A549 (cell line): ENCODE measurements at regions not wholly inside any gene's neighbourhood (a gene's known extent, or its start where the extent isn't known, plus 50 kb on each side); places are given as distances from the start of the nearest gene placed in this dataset.

Experiments used
- ATAC-seq, 2 experiments: fragments of 200-7000 bp in 1 of 2; fragments of >200 bp in 1 of 2; cut with Nextera tagmentation in 1 of 2; cut with Tn5 transposase in 1 of 2; 3 replicates each; pipeline versions ENCODE4 v1.8.0 to v1.9.1; 2018 to 2020; ENCODE audit warnings: mild to moderate bottlenecking in 1 of 2, moderate library complexity in 1 of 2
- CTCF ChIA-PET: fragments of 300-600 bp; sonication (Branson Sonifier 250); formaldehyde crosslinking; extraction: SDS; loops from one replicate; lab custom pipeline; 2021; ENCODE audit warnings: antibody characterized with exemption, inconsistent platforms; lab: Yijun Ruan, JAX
- POLR2A ChIA-PET: fragments of 350-600 bp; formaldehyde crosslinking; extraction: SDS; loops from one replicate; lab custom pipeline; 2021; ENCODE audit warnings: antibody characterized with exemption, inconsistent platforms; lab: Yijun Ruan, JAX
- DNase-seq, 2 experiments: peaks; one replicate each; pipeline versions ENCODE4 v3.0.0 to v3.0.0-alpha.2; 2011 to 2016; ENCODE audit warnings: low read depth in 1 of 2, low spot score in 1 of 2
- FAIRE-seq: peaks from 2 replicates; lab custom pipeline; 2011; peaks lifted over from hg19 to GRCh38; lab: Jason Lieb, UNC
- H3K27ac ChIP-seq, 2 experiments: fragments of >200 bp; sonication (Bioruptor Twin); formaldehyde crosslinking; 3 replicates each; pipeline ENCODE4 v1.5.1; 2016 to 2017
- H3K4me1 ChIP-seq: fragments of >200 bp; sonication (Bioruptor Twin); formaldehyde crosslinking; 3 replicates; pipeline ENCODE4 v1.6.1; 2016
- H3K4me2 ChIP-seq: fragments of >200 bp; sonication (Bioruptor Twin); formaldehyde crosslinking; 3 replicates; pipeline ENCODE4 v1.6.1; 2016
- H3K4me3 ChIP-seq: fragments of >200 bp; sonication (Bioruptor Twin); formaldehyde crosslinking; 3 replicates; pipeline ENCODE4 v1.5.1; 2016
- H3K9me3 ChIP-seq: fragments of >200 bp; sonication (Bioruptor Twin); formaldehyde crosslinking; 3 replicates; pipeline ENCODE4 v1.6.1; 2016
- ATOH8 ChIP-seq: fragments of 250-450 bp; sonication (Bioruptor Pico); IDR thresholded peaks from 2 replicates; pipeline ENCODE4 v1.5.0; 2020; ENCODE audit warnings: low read depth, mild to moderate bottlenecking, moderate library complexity
- BCL3 ChIP-seq: fragments of >200 bp; sonication (Bioruptor Twin); formaldehyde crosslinking; IDR thresholded peaks from 3 replicates; pipeline ENCODE4 v1.6.1; 2016
- CBX2 ChIP-seq: fragments of 200-600 bp; sonication (generic); IDR thresholded peaks from 2 replicates; pipeline ENCODE4 v1.6.1; 2016; ENCODE audit warnings: low read depth, mild to moderate bottlenecking, borderline replicate concordance
- CTCF ChIP-seq: fragments of >200 bp; sonication (Bioruptor Twin); formaldehyde crosslinking; IDR thresholded peaks from 3 replicates; pipeline ENCODE4 v1.5.1; 2016
- FOSB ChIP-seq: fragments of 250-450 bp; sonication (Bioruptor Pico); IDR thresholded peaks from 2 replicates; pipeline ENCODE4 v1.5.0; 2020; ENCODE audit warnings: mild to moderate bottlenecking, moderate library complexity
- HES2 ChIP-seq: fragments of >200 bp; sonication (Bioruptor Twin); formaldehyde crosslinking; IDR thresholded peaks from 2 replicates; pipeline ENCODE4 v1.6.1; 2016
- HEYL ChIP-seq: fragments of 250-450 bp; sonication (Bioruptor Pico); IDR thresholded peaks from 2 replicates; pipeline ENCODE4 v1.8.0; 2021; ENCODE audit warnings: mild to moderate bottlenecking, moderate library complexity
- HMGXB4 ChIP-seq: fragments of 250-450 bp; sonication (Bioruptor Pico); IDR thresholded peaks from 2 replicates; pipeline ENCODE4 v1.5.0; 2021; ENCODE audit warnings: mild to moderate bottlenecking, moderate library complexity, borderline replicate concordance
- HOXB5 ChIP-seq: fragments of 250-450 bp; sonication (Bioruptor Pico); IDR thresholded peaks from 2 replicates; pipeline ENCODE4 v1.5.0; 2020; ENCODE audit warnings: mild to moderate bottlenecking, moderate library complexity
- KDM1A ChIP-seq: fragments of 200-600 bp; sonication (generic); IDR thresholded peaks from 2 replicates; pipeline ENCODE4 v1.6.1; 2016; ENCODE audit warnings: low read depth, mild to moderate bottlenecking
- KDM5A ChIP-seq: fragments of 200-600 bp; sonication (generic); IDR thresholded peaks from 2 replicates; pipeline ENCODE4 v1.6.1; 2016; ENCODE audit warnings: antibody characterized with exemption, mild to moderate bottlenecking
- MAFK ChIP-seq: fragments of 450-650 bp; IDR thresholded peaks from 2 replicates; pipeline ENCODE4 v1.6.1; 2014; ENCODE audit not compliant: partially characterized antibody
- NR3C1 ChIP-seq: fragments of >200 bp; sonication (Bioruptor Twin); formaldehyde crosslinking; IDR thresholded peaks from 3 replicates; pipeline ENCODE4 v1.6.1; 2017
- PBX3 ChIP-seq: IDR thresholded peaks from 2 replicates; pipeline ENCODE4 v1.6.1; 2012
- POLR2A ChIP-seq: IDR thresholded peaks from 2 replicates; pipeline ENCODE4 v1.6.1; 2012; ENCODE audit warnings: mild to moderate bottlenecking, low read length
- REST ChIP-seq: fragments of 200-600 bp; sonication (generic); IDR thresholded peaks from 2 replicates; pipeline ENCODE4 v1.6.1; 2016; ENCODE audit warnings: antibody characterized with exemption, mild to moderate bottlenecking, moderate library complexity
- SMC3 ChIP-seq: fragments of >200 bp; sonication (Bioruptor Twin); formaldehyde crosslinking; IDR thresholded peaks from 3 replicates; pipeline ENCODE4 v1.6.1; 2018; ENCODE audit warnings: inconsistent platforms
- SREBF2 ChIP-seq: fragments of 450-650 bp; IDR thresholded peaks from 2 replicates; pipeline ENCODE4 v1.6.1; 2014; ENCODE audit warnings: mild to moderate bottlenecking, moderate library complexity
- ZC3H11A ChIP-seq: fragments of 450-650 bp; IDR thresholded peaks from 2 replicates; pipeline ENCODE4 v1.6.1; 2014; ENCODE audit warnings: antibody characterized with exemption, mild to moderate bottlenecking
- ZFP36 ChIP-seq: fragments of 450-650 bp; IDR thresholded peaks from 2 replicates; pipeline ENCODE4 v1.6.1; 2014; ENCODE audit warnings: borderline replicate concordance; ENCODE audit not compliant: partially characterized antibody
- WGBS: methylation state at CpG from one replicate; pipeline ENCODE4 v1.1.6; 2017; ENCODE audit errors: missing lambda C conversion rate; 5-methylcytosine and 5-hydroxymethylcytosine counted together

GRCh38 chr6:103107985-103108384 is 1714.5 kb downstream of the GRIK2 start:
- no peak for DNase-seq
- TF ChIP-seq HES2, result no peak
- no peak for TF ChIP-seq SREBF2
- no peak for TF ChIP-seq ZC3H11A
- no peak for TF ChIP-seq REST
- no peak for TF ChIP-seq CTCF
- TF ChIP-seq BCL3, result no peak
- TF ChIP-seq, all 56 proteins: peak for 0
- ChIA-PET CTCF (no interaction called here), POLR2A (no interaction called here)
- Histone ChIP-seq H3K4me3 (no peak overlapping the region), H3K9me3 (no peaks in the 10 kb centered on the region), H3K4me2 (no peak overlapping the region), H3K27ac (no peak overlapping the region), H3K4me1 (no peaks in the 10 kb centered on the region)
- FAIRE-seq, result no peak
- ATAC-seq, result no peak

- no peak for FAIRE-seq
- CTCF ChIA-PET, result no interaction called here
- TF ChIP-seq HMGXB4 (CRISPR knock-in tag) (no peak), ZFP36 (no peak), BCL3 (no peak), NR3C1 (no peak), POLR2A (no peak), SMC3 (no peak), PBX3 (no peak), MAFK (no peak), CBX2 (no peak), KDM1A (no peak), HOXB5 (CRISPR knock-in tag) (no peak), CTCF (no peak), HEYL (CRISPR knock-in tag) (no peak), KDM5A (no peak), FOSB (no peak), ATOH8 (CRISPR knock-in tag) (no peak)
These were observed 1712.2 kb downstream of the GRIK2 start for GRCh38 chr6:103105686-103106085.

More at GRCh38 chr6:103105686-103106085, 1712.2 kb downstream of the GRIK2 start:
- ATAC-seq (no peak), DNase-seq (no peak)
- Histone ChIP-seq H3K9me3 (no peaks in the 10 kb centered on the region), H3K4me2 (no peak overlapping the region), H3K27ac (no peak overlapping the region), H3K4me3 (no peak overlapping the region), H3K4me1 (no peaks in the 10 kb centered on the region)
- 6% methylated on average over 2 of the region's 2 CpGs for WGBS
- POLR2A ChIA-PET, result no interaction called here
